IPS-NIHi7 (cell line): ENCODE measurements at regions not wholly inside any gene's neighbourhood (a gene's known extent, or its start where the extent isn't known, plus 50 kb on each side); places are given as distances from the start of the nearest gene placed in this dataset.

Experiments
- DNase-seq: peaks from one replicate; pipeline ENCODE4 v3.0.0; 2012; ENCODE audit warnings: mixed read lengths; ENCODE audit errors: extremely low spot score

DNA sequence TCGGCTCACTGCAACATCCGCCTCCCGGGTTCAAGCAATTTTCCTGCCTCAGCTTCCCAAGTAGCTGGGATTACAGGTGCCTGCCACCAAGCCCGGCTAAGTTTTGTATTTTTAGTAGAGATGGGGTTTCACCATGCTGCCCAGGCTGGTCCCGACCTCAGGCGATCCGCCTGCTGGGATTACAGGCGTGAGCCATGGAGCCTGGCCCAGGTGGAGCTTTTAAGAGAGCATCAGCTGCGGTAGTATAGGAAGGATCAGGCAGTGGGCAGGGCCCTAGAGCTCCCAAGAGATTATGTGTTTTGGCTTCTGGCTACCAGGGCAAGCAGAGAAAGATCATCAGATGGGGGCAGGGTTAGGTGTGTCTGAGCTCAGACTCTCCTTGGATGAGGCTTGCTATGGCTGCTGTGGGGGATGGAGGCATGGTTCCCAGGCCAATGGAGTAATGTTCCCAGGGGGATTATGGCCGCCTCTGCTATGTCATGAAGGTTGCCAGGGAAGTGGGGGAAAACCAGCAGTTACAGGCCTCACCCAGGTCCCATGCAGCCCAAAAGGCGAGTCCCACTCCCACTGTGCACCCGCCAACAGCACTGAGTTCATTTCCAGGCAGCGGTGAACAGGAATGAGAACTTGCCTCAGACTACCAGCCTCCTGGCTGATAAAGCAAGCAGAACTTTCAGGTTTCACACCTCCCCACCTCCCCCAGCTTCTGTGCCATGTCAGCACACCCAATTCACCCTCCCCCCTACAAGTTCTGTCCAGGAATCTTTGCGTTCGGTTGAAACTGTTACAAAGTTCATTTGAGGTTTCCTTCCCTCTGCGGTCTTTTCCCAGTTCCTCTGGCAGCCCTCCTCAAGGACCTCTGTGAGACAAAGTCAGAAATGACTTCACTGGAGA, 507.6 kb downstream of the SPATA31D1 start:
- no peak for DNase-seq

- no peak for DNase-seq
These were observed 510.2 kb downstream of the SPATA31D1 start for GRCh38 chr9:82498541-82499317.

DNA sequence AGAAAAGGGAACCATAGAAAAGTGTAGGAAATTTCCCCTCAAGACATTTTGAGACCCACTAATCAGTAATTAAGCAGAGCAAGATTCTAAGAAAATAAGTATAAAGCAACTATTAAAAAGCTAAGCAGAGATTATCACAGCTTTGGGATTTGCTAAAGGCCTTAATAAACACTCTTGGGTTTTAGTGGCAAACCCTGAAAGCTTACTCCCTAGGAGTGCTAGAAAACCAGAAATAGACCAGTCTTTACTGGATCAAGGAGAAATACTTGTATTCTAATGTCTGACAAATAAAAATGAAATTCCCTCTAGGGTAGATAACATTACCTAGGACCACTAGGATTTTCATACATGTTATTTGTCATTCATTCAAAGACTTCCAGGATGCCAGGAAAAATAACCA, 510.8 kb downstream of the SPATA31D1 start:
- no peak for DNase-seq

GRCh38 chr9:82504620-82505019, 516.0 kb downstream of the SPATA31D1 start:
- DNase-seq, result no peak

DNA sequence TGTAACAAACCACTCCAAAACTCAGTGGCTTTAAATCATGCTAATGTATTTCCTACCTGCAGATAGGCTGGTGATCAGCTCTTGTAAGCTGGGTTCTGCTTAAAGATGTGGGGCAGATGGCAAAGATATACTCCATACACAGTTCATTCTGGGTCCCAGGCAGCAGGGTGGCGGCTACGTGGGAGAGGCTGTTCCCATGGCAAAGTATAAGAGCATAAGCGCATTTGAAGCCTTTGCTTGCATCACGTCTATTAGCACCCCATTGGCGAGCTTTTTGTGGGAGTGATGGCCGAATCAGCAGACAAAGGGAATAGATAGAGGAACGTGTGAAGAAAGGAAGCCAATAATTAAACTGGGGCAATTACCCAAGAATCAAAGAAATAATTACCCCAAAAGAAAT, 523.1 kb downstream of the SPATA31D1 start:
- no peak for DNase-seq

GRCh38 chr9:82512728-82513127, 524.2 kb downstream of the SPATA31D1 start:
- no peak for DNase-seq

DNA sequence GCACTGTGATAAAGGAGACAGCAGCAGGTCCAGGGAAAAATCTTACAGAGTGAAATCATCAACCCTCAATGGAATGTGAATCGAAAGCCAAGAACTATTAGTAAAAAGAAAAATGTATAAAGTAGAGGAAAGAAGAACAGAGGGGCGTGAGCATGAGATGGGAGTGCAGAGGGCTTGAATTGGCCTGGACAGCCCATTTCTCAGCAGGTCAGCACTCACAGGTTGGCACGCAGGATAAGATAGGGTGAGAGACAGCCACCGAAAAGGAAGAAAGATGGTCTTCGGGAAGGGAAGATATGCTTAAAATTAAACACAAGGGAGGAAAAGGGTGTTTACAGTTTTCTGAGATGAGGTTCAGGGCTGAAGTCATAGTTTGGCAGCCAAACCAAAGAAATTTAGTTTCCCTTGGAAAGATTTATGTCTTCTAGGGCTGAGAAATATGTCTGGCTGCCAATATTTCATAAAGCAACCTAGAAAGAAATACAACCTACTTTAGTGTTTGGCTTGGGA, 524.7 kb downstream of the SPATA31D1 start:
- no peak for DNase-seq

- DNase-seq, result no peak
These were observed 525.6 kb downstream of the SPATA31D1 start for GRCh38 chr9:82513976-82514735.

DNA sequence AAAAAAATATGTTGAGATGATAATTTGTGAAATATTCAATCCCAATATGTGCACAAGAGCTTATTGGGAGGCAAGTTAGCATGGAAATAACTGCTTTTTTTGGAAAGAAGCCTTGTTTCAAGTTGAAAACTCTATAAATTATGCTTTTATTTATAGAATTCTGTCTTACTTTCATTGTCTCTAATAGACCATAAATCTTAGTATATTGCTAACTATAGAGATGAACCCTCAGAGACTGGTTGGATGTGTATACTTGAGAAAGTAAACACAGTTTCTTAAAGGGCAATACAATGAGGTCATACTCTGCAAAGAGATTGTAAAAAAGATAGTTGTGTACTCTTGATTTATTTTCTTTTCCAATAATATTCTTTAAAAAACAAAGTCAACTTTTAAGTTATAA, 530.3 kb downstream of the SPATA31D1 start:
- no peak for DNase-seq

GRCh38 chr9:82519332-82519731, 530.8 kb downstream of the SPATA31D1 start:
- no peak for DNase-seq

GRCh38 chr9:82524407-82524806, 535.8 kb downstream of the SPATA31D1 start:
- DNase-seq, result no peak

DNA sequence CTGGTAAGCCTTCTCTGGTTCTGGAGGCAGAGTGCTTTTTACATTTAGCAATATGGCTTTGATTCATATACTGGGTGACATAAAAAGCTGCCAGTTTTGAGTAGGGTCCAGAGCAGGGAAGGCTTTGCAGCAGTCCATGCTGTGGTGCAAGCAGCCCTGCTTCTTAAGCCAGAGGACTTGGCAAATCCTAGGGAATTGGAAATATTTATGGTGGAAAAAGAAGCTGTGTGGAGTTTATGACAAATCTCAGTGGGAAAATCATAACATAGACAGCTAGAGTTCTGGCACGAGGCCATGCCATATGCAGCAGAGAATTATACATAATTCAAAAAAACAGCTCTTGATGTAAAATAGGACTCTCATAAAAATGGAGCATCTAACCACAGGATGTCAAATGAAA, 536.4 kb downstream of the RASEF start:
- no peak for DNase-seq

GRCh38 chr9:82531795-82532194, 531.1 kb downstream of the RASEF start:
- no peak for DNase-seq

DNA sequence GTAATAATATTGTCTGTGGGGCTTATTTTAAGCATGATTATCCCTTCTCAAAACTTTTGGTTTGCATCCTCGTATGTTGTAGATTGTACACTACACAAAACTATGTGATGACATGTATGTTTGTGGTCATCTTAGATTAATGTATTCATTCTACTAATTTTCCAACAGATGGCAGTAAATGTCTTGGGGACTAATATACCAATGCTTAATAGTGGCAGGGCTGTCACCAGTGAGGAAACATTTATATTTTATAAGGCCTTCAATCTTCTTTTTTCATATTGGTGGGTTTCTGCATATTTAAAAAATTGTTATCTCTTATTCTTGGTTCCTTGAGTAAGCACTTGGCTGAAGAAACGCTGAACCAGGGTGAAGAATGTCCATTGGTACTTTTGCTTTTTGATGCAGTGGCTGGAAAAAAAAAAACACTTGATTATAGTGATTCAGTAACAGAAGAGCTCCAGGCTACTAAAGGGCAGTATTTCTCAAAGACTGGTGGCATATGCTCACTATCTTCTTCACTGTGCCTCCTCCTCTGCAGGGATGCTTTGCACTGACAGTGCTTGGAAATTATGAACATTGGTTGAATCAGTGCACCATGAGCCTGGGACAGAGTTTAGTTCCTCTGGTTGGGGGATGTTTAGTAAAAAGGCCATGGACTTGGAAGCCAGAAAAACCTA, 530.3 kb downstream of the RASEF start:
- DNase-seq, result no peak

DNA sequence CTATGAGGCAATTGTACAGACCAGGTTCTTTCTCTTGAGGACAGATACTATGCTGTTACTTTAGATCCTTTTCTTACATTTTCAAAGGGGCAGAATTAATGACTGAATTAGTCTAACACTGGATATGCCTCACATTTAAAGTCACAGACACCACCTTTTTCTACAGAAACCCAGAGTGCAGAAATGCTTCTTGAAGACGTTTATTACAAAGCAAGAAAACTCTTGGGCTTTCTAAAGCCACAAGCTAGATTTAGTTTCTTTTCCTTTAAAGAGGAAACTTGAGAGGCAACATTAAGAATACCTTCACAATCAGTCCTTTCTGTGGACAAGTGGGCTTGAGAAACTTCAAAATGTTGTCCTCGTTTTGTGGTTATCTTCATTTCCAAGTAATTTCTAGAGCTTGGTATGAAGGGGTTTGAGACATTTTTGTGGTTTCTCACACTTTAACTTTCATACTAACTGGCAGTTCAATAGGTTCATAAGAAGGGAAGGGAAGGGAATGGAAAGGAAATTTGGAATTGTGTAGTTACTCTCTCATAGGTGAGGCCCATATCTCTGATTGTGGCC, 527.4 kb downstream of the RASEF start:
- DNase-seq, result no peak

DNA sequence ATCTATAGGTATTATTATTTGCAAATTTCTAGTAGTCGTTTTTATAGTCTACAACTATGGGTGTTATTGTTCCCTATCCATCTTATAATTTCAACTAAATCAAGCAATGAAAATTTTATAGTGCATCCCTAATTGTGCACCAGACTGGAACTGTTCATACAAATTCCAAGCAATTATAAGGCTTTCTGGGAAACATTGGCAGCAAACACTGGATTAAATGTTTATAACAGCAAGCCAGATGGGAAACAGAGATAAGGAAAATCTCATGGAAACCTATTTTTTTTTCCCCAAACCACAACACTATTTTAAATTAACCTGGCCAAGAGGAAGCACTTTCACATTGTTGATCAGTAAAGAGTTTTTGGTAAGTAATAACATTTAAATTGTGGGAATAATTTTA, 524.3 kb downstream of the RASEF start:
- DNase-seq, result no peak

DNA sequence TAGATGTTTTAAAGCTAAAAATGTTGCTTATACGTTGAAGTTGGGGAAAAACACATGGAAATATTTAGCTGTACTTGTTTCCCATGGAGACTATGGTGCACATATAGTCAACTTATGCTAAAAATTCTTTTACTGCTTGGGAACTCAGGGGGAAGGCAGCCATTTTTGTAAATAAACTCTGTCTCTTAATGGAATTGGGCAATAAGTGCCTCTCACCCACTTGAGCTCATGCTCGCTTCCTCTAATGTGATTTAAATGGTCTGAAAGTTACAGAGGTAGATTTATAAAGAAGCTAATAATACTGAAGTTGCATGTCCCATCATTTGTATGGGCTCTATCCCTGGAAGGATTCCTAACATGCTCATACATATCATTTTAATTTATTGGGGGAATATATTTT, 523.8 kb downstream of the RASEF start:
- no peak for DNase-seq

DNA sequence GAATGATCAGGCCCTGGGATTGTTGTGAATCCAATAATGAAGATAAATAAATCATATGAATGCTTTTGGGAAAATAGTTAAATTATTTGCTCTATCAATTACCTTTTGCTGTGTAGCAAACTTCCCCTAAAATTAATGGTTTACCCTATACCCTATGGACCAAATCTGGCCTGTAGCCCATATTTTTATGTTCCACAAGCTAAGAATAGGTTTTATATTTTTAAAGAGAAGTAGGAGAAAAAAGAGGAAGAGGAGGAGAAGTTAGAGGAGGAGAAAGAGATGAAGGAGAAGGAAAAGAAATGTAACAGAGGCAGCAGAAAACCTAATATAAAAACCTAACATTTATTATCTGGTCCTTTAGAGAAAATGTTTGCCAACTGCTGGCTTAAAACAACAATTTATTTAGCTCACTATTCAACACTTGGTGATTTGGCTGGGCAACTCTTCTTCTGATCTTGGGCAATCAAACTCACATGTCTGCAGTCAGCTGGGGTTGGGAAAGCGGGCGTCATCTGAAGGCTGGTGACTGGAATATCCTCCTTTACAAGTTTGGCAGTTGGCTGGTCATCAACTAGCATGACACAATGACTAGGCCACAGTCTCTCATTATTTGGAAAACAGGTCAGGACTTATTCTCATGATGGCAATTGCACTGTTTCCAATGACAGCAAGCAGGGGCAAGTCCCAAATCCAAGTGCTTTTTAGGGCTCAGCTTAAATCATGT, 522.9 kb downstream of the RASEF start:
- DNase-seq, result no peak

DNA sequence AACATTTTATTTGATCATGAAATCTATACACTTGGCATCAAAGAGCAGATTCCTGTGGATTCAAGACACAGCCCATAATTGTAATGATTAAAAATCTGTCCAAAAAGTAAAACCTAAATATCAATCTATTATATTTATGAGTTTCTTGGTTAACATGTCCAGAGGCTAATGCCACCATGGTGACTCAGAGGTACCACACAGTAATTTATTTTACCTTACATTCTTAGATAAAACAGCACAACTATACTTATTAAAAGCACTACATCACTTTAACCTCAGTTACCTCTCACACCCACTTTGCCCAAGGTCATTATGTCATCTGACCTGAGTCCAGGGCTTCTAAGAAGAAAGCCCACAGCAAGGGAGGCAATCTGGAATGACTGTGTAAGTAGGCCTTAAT, 519.2 kb downstream of the RASEF start:
- DNase-seq, result no peak

DNA sequence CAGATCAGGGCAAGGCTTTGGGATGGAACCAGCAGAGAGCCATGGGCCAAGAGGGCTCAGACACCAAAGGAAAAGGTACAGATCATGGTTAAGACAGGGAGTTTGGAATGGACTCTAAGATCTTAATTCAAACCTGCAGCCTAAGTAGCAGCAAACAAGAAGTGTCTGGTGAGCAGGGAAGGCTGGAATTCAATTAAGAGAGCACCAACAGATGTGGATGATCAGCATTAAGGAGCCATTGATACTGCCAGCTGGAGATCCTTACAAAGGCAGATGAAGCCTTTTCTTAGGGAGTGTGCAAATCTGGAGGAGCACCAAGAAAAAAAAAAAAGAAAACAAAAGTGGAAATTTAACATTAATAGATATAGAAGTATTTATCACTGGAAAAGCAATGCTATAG, 516.8 kb downstream of the RASEF start:
- DNase-seq, result no peak

DNA sequence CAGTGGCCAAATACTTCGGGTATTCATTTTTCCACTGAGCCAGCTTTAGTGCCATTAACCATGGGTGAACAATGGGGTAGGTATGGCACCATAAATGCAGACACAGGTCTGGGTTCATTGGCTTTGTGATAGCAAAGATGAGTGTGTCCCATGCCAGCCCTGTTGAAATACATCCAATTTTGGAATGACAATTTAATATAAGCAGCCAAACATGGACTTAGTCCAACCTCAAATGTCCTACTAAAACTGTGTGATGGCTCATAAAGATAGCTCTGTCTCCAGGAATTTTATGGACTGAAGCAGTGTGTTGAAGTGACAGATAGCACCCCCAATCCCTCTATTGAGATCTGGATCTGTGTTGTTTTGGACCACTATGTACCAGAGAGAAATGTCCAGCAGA, 514.9 kb downstream of the RASEF start:
- DNase-seq, result no peak
